GM12874 (cell line): ENCODE measurements at regions not wholly inside any gene's neighbourhood (a gene's known extent, or its start where the extent isn't known, plus 50 kb on each side); places are given as distances from the start of the nearest gene placed in this dataset.

Source experiments
- TF ChIP-seq, protein P1 (sequence below): IDR thresholded peaks from 2 replicates; pipeline ENCODE4 v1.5.1; 2011; ENCODE audit warnings: low read depth, mild to moderate bottlenecking, control low read depth, low read length, moderate library complexity; ENCODE audit not compliant: insufficient read depth

DNA sequence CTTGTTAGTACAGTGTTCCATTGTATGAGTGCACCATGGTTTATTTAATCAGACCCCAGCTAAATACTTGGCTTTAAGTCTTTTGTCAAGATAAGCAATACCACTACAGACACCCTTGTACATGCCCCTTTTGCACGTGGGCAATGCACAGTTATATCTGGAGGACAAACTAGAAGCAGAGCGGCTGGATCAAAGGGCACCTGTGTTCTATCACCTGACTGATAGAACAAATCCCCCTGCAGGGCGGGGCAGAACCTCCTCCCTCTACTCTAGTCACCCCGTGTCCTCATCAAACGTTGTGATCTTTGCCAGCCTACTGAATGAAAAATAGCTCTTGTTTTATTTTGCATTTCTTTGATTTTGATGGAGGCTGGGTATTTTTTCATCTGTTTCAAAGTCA lies 314.9 kb downstream of the TLE3 start:
- TF ChIP-seq, protein P1, sequence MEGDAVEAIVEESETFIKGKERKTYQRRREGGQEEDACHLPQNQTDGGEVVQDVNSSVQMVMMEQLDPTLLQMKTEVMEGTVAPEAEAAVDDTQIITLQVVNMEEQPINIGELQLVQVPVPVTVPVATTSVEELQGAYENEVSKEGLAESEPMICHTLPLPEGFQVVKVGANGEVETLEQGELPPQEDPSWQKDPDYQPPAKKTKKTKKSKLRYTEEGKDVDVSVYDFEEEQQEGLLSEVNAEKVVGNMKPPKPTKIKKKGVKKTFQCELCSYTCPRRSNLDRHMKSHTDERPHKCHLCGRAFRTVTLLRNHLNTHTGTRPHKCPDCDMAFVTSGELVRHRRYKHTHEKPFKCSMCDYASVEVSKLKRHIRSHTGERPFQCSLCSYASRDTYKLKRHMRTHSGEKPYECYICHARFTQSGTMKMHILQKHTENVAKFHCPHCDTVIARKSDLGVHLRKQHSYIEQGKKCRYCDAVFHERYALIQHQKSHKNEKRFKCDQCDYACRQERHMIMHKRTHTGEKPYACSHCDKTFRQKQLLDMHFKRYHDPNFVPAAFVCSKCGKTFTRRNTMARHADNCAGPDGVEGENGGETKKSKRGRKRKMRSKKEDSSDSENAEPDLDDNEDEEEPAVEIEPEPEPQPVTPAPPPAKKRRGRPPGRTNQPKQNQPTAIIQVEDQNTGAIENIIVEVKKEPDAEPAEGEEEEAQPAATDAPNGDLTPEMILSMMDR, result no peak

DNA sequence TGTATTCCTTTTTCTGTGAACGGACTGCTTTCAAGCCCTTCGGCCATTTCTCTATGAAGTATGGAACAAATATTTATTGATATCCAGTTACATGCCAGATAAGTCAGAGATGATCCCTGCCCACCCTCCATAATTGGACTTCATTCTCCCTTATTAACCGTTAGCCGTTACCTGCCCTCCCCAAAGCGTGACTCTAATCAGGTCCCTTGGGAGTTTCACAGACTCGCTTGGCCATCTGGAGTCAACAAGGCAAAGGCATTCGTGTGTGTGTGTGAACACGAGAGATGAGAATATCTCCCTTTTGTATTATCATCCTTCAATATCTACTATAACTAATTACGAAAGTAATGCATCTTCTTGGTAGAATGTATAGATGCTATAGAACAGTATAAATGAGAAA lies 314.5 kb downstream of the TLE3 start:
- TF ChIP-seq, protein P1, result no peak

DNA sequence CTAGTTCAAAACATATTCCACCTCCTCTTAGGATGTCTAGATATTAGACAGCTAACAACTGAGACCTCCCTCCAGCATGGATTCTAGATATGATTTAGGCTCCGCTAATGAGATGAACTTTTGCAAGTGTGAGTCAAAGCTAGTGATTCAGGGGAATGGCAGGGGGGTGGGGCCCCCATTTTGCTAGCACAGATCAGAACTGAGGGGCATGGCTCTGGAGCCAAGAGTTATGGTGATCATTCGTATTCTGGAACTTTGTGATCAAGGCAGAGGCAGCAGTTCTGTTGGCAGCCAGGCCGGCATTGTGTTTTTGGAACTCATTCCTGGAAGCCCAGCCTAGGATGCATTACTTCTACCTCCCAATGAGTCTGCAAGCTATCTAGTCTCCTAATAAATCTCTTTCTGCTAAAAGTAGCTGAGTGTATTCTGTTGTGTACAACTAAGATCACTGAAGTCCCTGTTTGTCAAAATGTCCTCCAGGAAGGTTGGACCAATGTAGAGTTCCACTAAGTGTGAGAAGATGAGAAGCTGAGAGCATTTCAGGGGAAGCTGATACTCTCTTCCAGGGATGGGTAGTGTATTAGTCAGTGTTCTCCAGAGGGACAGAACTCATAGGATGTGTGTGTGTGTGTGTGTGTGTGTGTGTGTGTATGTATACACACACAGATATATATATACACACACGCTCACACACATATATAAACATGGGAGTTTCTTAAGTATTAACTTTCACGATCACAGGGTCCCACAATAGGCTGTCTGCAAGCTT lies 312.7 kb downstream of the TLE3 start:
- TF ChIP-seq, protein P1, result no peak

DNA sequence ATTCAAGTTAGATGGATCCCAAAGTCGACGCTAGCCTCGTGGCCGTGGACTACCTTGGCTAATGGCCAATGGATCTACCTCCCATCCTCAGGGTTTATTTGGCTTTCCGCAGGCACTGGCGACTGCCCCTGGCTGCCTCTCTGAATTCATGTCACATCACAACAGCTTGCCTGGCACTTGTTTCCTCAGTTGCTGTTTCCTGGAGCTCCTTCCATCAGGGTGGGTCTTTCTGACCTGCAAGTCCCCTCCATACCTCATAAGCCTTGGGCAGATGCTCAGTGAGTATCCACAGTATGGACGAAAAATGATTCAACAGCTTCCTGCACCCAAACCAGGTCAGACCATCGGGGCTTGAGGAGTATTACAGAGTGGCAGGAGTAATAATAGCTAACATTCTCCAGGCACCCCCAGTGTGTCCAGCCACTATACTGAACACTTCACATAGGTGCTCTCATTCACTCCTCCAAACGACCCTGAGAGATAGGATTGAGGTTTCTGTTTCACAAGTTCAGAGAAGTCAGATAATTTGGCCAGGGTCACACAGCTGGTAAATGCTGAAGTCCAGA lies 311.5 kb downstream of the TLE3 start:
- TF ChIP-seq, protein P1, result no peak

DNA sequence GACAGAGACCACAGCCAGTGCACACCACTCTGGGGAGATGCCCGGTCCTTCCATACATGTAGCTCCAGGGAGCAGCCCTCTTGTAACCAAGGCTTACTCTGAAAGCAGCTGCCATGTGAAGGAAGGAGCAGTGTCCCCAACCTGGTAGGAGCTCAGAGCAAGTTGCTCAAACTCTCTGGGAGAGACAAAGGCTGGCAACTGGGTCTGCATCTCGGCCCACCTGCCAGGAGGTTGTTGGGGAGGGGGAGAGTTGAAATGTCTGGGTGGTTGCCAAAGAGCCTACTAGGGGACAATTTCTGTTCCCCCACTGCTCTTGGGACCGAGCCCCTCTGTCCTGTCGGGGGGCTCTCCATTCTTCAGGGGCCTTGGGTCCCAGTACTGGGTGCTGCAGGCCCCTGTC lies 309.9 kb downstream of the TLE3 start:
- TF ChIP-seq, protein P1, result no peak

DNA sequence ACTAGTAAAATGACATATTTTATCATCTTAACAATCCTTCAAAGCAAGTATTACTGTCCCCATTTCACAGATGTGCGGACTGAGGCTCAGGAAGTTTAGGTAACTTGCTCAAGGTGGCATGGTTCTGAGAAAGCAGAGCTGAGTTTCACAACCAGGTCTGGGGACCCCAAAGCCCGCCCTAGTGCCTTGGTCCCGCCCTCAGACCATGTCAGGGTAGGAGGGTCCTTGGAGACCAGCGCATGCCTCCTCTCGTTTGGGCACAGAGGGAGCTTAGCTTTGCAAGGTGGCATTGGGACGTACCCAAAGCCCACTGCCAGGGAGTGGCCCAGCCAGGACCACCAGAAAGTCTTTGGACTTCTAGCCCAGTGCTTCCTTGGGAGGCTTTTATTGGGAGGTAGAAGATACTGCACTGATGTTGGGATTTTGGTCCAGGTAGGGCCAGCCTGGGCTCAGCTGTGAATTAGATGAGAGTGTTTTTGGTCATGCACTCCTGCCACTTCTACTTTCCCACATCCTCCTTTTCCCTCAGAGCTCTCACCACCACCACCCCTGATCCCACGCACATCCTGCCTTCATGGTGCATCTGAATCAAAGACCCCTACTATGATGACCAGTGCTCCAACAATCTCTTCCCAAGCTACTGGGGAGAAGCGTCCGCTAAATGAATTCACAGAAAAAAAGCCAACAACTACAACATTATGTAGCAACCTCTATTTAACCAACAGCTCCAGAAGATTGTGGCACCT lies 307.9 kb downstream of the TLE3 start:
- TF ChIP-seq, protein P1, result no peak

DNA sequence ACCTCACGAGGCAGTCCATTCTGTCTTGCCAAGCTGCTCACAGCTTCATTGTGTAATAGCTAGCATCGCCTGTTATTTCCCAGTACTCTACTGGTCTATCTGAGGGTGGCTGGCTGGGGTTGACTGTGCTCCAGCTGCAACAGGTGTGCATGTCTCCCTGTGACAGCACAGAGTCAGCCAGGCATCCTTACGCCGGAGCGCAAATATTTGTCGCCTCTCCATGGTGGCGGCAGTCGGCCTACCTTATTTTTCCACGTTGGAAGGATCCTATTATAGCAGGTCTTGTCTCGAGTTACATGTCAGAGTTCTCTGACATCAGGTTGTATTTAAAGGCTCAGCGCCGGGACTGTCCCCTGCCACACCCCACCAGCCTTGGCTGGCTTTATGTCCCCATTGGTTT lies 307.1 kb downstream of the TLE3 start:
- TF ChIP-seq, protein P1, result no peak
